Activated naive CD4-positive, alpha-beta T cell treated with anti-CD3 and anti-CD28 coated beads, Interleukin-2, amount 10 ng/mL, durations not matched to agents 7 days and 5 days (primary cell): ENCODE measurements at regions not wholly inside any gene's neighbourhood (a gene's known extent, or its start where the extent isn't known, plus 50 kb on each side); places are given as distances from the start of the nearest gene placed in this dataset.

ENCODE experiments used
- CTCF ChIA-PET: fragments of 350-600 bp; sonication (Branson Sonifier 250); formaldehyde crosslinking; loops from one replicate; lab custom pipeline; 2021; ENCODE audit warnings: antibody characterized with exemption; lab: Charles Lee
- DNase-seq: peaks from one replicate; pipeline ENCODE4 v3.0.0-alpha.2; 2020
- H3K27ac Mint-ChIP-seq: one replicate; pipeline ENCODE4 v1.8.0; 2021; ENCODE audit warnings: mild to moderate bottlenecking, moderate library complexity, mixed read lengths
- H3K27me3 Mint-ChIP-seq: one replicate; pipeline ENCODE4 v1.8.0; 2021; ENCODE audit warnings: mild to moderate bottlenecking, mixed read lengths
- H3K36me3 Mint-ChIP-seq: one replicate; pipeline ENCODE4 v1.8.0; 2021; ENCODE audit warnings: mixed read lengths
- H3K4me1 Mint-ChIP-seq: one replicate; pipeline ENCODE4 v1.8.0; 2021; ENCODE audit warnings: mixed read lengths
- H3K4me3 Mint-ChIP-seq: one replicate; pipeline ENCODE4 v1.8.0; 2021; ENCODE audit warnings: mild to moderate bottlenecking, moderate library complexity, mixed read lengths
- H3K9me3 Mint-ChIP-seq: one replicate; pipeline ENCODE4 v1.8.0; 2021; ENCODE audit warnings: mixed read lengths

- Mint-ChIP-seq H3K36me3 (no peaks in the 10 kb centered on the region), H3K9me3 (no peaks in the 10 kb centered on the region), H3K4me1 (no peaks in the 10 kb centered on the region), H3K27me3 (peaks cover 4% of the 10 kb centered on the region), H3K4me3 (no peak overlapping the region), H3K27ac (no peak overlapping the region)
- CTCF ChIA-PET = no interaction called here
- no peak for DNase-seq
Measured at GRCh38 chr6:71171497-71172070, 117.0 kb upstream of the OGFRL1 start.

DNA sequence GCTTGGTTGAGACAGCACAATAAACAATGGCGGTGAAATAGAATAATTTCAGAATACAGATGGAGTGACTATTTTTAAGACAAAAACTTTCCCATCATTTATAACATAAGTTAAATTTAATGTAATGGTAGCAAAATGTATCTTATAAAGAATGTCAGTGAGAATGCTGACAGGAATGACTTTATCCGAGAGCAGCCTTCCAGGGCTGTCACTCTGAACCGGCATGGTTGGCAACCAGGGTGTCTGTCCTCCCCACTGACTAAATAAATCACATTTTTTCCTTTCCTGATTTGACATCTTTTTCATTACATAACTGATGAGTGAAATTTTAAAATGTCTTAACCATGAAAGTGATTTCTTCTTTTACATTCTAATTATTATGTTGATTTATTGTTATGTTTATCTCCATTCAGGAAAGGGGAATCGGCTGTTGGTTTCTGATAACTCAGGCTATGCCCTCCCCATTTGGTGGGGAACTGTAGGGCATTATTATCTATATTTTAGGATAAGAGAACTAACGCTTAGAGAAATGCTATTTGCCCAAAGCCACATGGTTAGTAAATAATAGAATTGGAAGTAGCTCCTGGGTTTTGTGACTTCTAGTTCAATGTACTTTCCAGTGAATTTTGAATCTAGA is 109.2 kb upstream of the OGFRL1 start:
- CTCF ChIA-PET = no interaction called here
- Mint-ChIP-seq H3K4me3 (no peak overlapping the region), H3K36me3 (no peaks in the 10 kb centered on the region), H3K9me3 (no peaks in the 10 kb centered on the region), H3K27ac (no peak overlapping the region), H3K4me1 (no peaks in the 10 kb centered on the region), H3K27me3 (peaks cover 9% of the 10 kb centered on the region)
- DNase-seq = no peak

GRCh38 chr6:71181565-71181964 is 107.0 kb upstream of the OGFRL1 start:
- H3K4me1 Mint-ChIP-seq = no peaks in the 10 kb centered on the region
- CTCF ChIA-PET = no interaction called here

GRCh38 chr6:71187141-71187540 is 101.5 kb upstream of the OGFRL1 start:
- CTCF ChIA-PET = no interaction called here
- no peak overlapping the region for H3K27ac Mint-ChIP-seq

More at GRCh38 chr6:71181565-71181964, 107.0 kb upstream of the OGFRL1 start:
- H3K27me3 Mint-ChIP-seq = peaks cover 9% of the 10 kb centered on the region
- DNase-seq = no peak
- no peak overlapping the region for H3K27ac Mint-ChIP-seq
- no peak overlapping the region for H3K4me3 Mint-ChIP-seq
- H3K36me3 Mint-ChIP-seq = no peaks in the 10 kb centered on the region
- no peaks in the 10 kb centered on the region for H3K9me3 Mint-ChIP-seq

GRCh38 chr6:71190809-71191208 is 97.8 kb upstream of the OGFRL1 start:
- Mint-ChIP-seq H3K4me1 (no peaks in the 10 kb centered on the region), H3K4me3 (no peak overlapping the region), H3K9me3 (no peaks in the 10 kb centered on the region), H3K27me3 (peaks cover 9% of the 10 kb centered on the region), H3K36me3 (no peaks in the 10 kb centered on the region), H3K27ac (no peak overlapping the region)
- DNase-seq = no peak
- CTCF ChIA-PET = interaction anchor here (0.6 to 2.2 kb wide), 3 partner anchors 153 to 1182 kb away, joined by 3 to 7 read pairs (median 3); no protein-coding TSS in a partner anchor

More at GRCh38 chr6:71187141-71187540, 101.5 kb upstream of the OGFRL1 start:
- no peaks in the 10 kb centered on the region for H3K4me1 Mint-ChIP-seq
- no peaks in the 10 kb centered on the region for H3K36me3 Mint-ChIP-seq
- no peaks in the 10 kb centered on the region for H3K9me3 Mint-ChIP-seq
- DNase-seq = no peak
- no peak overlapping the region for H3K4me3 Mint-ChIP-seq
- peaks cover 14% of the 10 kb centered on the region for H3K27me3 Mint-ChIP-seq

- H3K4me3 Mint-ChIP-seq = no peak overlapping the region
- no peaks in the 10 kb centered on the region for H3K4me1 Mint-ChIP-seq
- DNase-seq = no peak
- H3K27ac Mint-ChIP-seq = no peak overlapping the region
- CTCF ChIA-PET = no interaction called here
- peaks cover 2% of the 10 kb centered on the region for H3K27me3 Mint-ChIP-seq
- no peaks in the 10 kb centered on the region for H3K9me3 Mint-ChIP-seq
- no peaks in the 10 kb centered on the region for H3K36me3 Mint-ChIP-seq
Measured at GRCh38 chr6:71194724-71195123, 93.9 kb upstream of the OGFRL1 start.

DNA sequence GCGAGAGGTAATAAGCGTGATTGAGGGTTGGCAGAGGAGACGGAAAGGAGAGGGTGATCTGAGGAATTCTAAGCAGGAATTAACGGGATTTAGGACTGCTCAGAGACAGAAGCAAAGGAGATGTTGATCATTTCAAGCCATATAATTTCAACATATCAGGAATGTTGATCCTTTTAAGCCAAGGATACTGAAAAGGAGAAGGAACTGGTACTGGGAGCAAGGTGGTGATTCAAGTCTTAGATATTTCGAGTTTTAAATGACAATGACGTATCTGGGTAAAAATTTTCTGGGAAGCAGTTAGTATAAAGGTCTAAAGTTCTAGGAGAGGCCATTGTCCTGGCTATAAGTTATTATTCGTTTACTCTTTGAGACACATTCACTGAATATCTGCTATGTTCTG is 91.3 kb upstream of the OGFRL1 start:
- no peaks in the 10 kb centered on the region for H3K9me3 Mint-ChIP-seq
- H3K4me3 Mint-ChIP-seq = no peak overlapping the region
- H3K27me3 Mint-ChIP-seq = no peaks in the 10 kb centered on the region
- H3K36me3 Mint-ChIP-seq = no peaks in the 10 kb centered on the region
- no peaks in the 10 kb centered on the region for H3K4me1 Mint-ChIP-seq
- CTCF ChIA-PET = no interaction called here
- no peak overlapping the region for H3K27ac Mint-ChIP-seq
- no peak for DNase-seq

DNA sequence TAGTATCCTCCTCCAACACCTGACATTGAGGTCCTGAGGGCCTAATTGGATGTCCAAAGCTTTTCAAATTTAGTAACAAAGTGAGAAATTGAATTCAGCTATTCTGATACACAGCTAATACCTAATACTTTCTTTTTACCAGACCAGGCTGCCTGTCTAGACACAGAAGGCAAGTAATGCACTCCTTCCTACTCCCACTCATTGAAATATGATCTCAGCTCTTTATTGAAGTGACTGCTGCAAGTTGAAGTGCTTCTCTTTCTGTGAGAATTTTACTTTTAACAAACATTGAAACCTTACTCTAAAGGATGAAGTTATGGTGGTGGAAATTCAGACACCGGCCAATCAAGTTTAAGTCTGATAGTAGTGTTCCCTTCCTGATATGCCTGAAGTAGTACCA is 90.8 kb upstream of the OGFRL1 start:
- CTCF ChIA-PET = no interaction called here

GRCh38 chr6:71198908-71199307 is 89.7 kb upstream of the OGFRL1 start:
- H3K36me3 Mint-ChIP-seq = no peaks in the 10 kb centered on the region
- H3K27ac Mint-ChIP-seq = no peak overlapping the region
- CTCF ChIA-PET = no interaction called here
- no peak for DNase-seq
- H3K9me3 Mint-ChIP-seq = no peaks in the 10 kb centered on the region
- no peaks in the 10 kb centered on the region for H3K4me1 Mint-ChIP-seq
- no peak overlapping the region for H3K4me3 Mint-ChIP-seq
- H3K27me3 Mint-ChIP-seq = no peaks in the 10 kb centered on the region

More for the DNA sequence above, 90.8 kb upstream of the OGFRL1 start:
- H3K27ac Mint-ChIP-seq = no peak overlapping the region
- H3K36me3 Mint-ChIP-seq = no peaks in the 10 kb centered on the region
- H3K9me3 Mint-ChIP-seq = no peaks in the 10 kb centered on the region
- no peak for DNase-seq
- H3K4me1 Mint-ChIP-seq = no peaks in the 10 kb centered on the region
- no peaks in the 10 kb centered on the region for H3K27me3 Mint-ChIP-seq
- H3K4me3 Mint-ChIP-seq = no peak overlapping the region

DNA sequence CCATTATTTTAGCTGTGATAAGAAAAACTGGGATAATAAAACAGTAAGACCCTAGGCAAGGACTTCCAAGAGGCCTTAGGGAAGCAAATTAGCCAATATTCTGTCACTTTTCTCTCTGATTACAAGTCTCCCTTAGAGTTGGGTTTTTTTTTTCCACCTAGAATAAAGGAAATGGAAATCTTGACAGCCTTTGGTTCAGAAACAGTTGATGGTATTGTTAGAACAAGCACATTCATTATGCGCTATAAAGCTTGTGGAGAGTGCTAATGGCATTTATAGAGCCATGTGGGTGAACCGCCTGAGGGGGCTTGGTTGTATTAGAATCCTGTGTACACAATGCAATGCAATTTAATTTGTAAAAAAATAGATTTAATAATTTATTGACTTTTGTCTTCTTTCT is 88.9 kb upstream of the OGFRL1 start:
- CTCF ChIA-PET = no interaction called here
- Mint-ChIP-seq H3K9me3 (no peaks in the 10 kb centered on the region), H3K36me3 (no peaks in the 10 kb centered on the region), H3K4me3 (no peak overlapping the region), H3K27me3 (peaks cover 2% of the 10 kb centered on the region), H3K4me1 (no peaks in the 10 kb centered on the region), H3K27ac (no peak overlapping the region)
- DNase-seq = no peak

- DNase-seq = no peak
- CTCF ChIA-PET = no interaction called here
- Mint-ChIP-seq H3K4me3 (no peak overlapping the region), H3K9me3 (no peaks in the 10 kb centered on the region), H3K27me3 (peaks cover 4% of the 10 kb centered on the region), H3K4me1 (no peaks in the 10 kb centered on the region), H3K27ac (no peak overlapping the region), H3K36me3 (no peaks in the 10 kb centered on the region)
Measured at GRCh38 chr6:71203206-71203605, 85.4 kb upstream of the OGFRL1 start.

GRCh38 chr6:71204741-71205140 is 83.9 kb upstream of the OGFRL1 start:
- no peaks in the 10 kb centered on the region for H3K4me1 Mint-ChIP-seq
- H3K36me3 Mint-ChIP-seq = no peaks in the 10 kb centered on the region
- CTCF ChIA-PET = interaction anchor here (0.6 kb wide), 1 partner anchor 176 kb away, joined by 5 read pairs; no protein-coding TSS in a partner anchor
- no peak for DNase-seq
- H3K27ac Mint-ChIP-seq = no peak overlapping the region
- H3K27me3 Mint-ChIP-seq = peaks cover 4% of the 10 kb centered on the region
- H3K4me3 Mint-ChIP-seq = no peak overlapping the region
- H3K9me3 Mint-ChIP-seq = no peaks in the 10 kb centered on the region

- Mint-ChIP-seq H3K36me3 (no peaks in the 10 kb centered on the region), H3K27me3 (peaks cover 4% of the 10 kb centered on the region), H3K9me3 (no peaks in the 10 kb centered on the region), H3K27ac (no peak overlapping the region), H3K4me3 (no peak overlapping the region), H3K4me1 (no peaks in the 10 kb centered on the region)
- DNase-seq = no peak
- CTCF ChIA-PET = interaction anchor here (0.6 kb wide), 1 partner anchor 176 kb away, joined by 5 read pairs; no protein-coding TSS in a partner anchor
Measured at GRCh38 chr6:71205336-71205956, 83.2 kb upstream of the OGFRL1 start.

DNA sequence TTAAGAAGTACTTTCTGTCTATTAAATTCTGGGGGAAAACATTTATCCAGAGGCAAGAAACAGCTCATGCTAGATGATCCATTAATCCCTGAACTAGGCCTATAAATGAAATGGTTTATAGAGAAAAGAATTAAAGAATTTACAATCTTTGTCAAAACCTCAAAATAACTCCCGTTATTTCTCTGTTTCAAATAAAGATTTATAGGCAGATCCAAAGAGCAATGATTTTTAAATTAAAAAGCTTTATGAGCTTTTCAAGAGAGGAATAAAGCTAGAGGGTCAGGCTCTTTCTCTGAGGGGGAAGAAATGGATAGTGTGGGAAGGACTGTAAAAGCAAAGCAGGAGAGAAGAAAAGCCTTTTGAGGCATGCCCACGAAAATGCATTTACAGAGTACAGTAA is 82.5 kb upstream of the OGFRL1 start:
- no peak for DNase-seq
- Mint-ChIP-seq H3K36me3 (no peaks in the 10 kb centered on the region), H3K4me1 (no peaks in the 10 kb centered on the region), H3K4me3 (no peak overlapping the region), H3K9me3 (no peaks in the 10 kb centered on the region), H3K27ac (no peak overlapping the region), H3K27me3 (peaks cover 4% of the 10 kb centered on the region)
- CTCF ChIA-PET = no interaction called here

DNA sequence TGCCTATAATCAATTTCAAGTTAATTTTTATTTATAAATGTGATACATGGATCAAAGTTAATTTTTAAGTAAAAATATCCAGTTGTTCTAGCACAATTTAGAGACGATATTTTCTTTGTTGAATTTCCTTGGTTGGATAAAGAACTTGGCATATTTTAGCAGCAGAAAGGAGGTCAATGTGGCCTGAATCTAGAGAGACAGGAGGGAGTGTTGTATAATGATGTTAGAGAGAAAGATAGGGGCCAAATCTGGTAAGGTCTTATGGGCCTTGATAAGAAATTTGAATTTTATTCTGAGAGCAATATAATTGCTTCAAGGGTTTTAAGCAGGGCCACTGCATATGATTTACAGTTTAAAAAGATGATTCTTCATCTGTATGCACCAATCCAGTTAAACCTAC is 79.4 kb upstream of the OGFRL1 start:
- Mint-ChIP-seq H3K4me3 (no peak overlapping the region), H3K9me3 (no peaks in the 10 kb centered on the region), H3K4me1 (no peaks in the 10 kb centered on the region), H3K27me3 (peaks cover 8% of the 10 kb centered on the region), H3K36me3 (no peaks in the 10 kb centered on the region), H3K27ac (no peak overlapping the region)
- CTCF ChIA-PET = no interaction called here
- no peak for DNase-seq
